GM12865 (cell line): ENCODE measurements at regions not wholly inside any gene's neighbourhood (a gene's known extent, or its start where the extent isn't known, plus 50 kb on each side); places are given as distances from the start of the nearest gene placed in this dataset.

Source experiments
- DNase-seq: peaks from one replicate; pipeline ENCODE4 v3.0.0; 2010; ENCODE audit warnings: low read depth
- H3K4me3 ChIP-seq: 2 replicates; pipeline ENCODE4 v1.5.1; 2011; ENCODE audit warnings: mild to moderate bottlenecking, low read depth, low read length, control low read depth
- TF ChIP-seq, protein P1 (sequence below): IDR thresholded peaks from 2 replicates; pipeline ENCODE4 v1.5.1; 2011; ENCODE audit warnings: low read length, control low read depth, low read depth, inconsistent platforms; ENCODE audit not compliant: insufficient read depth; ENCODE audit errors: missing control alignments

DNA sequence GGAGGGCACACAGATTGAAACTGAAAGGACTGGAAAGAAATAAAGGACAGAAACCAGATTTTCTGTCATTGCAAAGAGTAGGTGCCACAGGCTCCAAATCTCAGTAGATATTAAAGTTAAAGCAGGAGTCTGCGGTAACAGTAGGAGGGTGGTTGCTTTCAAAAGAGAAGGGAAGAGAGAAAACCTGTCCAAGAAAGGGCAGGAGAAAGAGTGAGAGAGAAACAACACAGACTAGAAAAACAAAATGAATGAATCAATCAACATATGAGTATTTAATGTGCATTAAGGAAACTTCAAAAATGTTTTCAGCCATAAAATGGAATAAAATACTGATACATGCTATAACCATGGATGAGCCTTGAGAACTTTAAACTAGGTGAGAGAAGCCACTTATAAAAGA is 143.1 kb upstream of the CTAGE1 start:
- DNase-seq: no peak
- TF ChIP-seq, protein P1, sequence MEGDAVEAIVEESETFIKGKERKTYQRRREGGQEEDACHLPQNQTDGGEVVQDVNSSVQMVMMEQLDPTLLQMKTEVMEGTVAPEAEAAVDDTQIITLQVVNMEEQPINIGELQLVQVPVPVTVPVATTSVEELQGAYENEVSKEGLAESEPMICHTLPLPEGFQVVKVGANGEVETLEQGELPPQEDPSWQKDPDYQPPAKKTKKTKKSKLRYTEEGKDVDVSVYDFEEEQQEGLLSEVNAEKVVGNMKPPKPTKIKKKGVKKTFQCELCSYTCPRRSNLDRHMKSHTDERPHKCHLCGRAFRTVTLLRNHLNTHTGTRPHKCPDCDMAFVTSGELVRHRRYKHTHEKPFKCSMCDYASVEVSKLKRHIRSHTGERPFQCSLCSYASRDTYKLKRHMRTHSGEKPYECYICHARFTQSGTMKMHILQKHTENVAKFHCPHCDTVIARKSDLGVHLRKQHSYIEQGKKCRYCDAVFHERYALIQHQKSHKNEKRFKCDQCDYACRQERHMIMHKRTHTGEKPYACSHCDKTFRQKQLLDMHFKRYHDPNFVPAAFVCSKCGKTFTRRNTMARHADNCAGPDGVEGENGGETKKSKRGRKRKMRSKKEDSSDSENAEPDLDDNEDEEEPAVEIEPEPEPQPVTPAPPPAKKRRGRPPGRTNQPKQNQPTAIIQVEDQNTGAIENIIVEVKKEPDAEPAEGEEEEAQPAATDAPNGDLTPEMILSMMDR: no peak
- no peak overlapping the region for H3K4me3 ChIP-seq

GRCh38 chr18:22563164-22563583 is 145.5 kb upstream of the CTAGE1 start:
- DNase-seq: peak; percentile 64
- TF ChIP-seq, protein P1: peak; percentile 57
- no peak overlapping the region for H3K4me3 ChIP-seq

DNA sequence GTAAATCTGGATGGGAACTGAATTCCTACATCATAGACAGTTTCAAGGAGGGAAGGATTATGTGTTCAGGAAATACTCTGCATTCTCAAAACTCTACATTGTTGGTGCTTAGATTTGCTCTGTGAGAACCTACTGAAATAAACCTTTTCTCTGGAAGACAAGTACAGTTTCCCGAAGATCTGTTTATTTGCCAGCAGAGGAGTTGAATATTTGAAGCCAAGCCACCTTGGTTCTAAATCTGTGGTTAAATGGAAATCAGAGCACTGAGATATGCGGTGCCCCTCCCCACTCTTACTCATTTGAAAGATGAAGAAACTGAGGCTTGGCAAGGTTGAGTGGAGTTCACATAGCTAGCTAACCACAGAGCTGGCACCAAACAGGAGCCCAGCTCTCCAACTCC is 146.3 kb upstream of the CTAGE1 start:
- TF ChIP-seq, protein P1: no peak
- DNase-seq: no peak
- no peak overlapping the region for H3K4me3 ChIP-seq

DNA sequence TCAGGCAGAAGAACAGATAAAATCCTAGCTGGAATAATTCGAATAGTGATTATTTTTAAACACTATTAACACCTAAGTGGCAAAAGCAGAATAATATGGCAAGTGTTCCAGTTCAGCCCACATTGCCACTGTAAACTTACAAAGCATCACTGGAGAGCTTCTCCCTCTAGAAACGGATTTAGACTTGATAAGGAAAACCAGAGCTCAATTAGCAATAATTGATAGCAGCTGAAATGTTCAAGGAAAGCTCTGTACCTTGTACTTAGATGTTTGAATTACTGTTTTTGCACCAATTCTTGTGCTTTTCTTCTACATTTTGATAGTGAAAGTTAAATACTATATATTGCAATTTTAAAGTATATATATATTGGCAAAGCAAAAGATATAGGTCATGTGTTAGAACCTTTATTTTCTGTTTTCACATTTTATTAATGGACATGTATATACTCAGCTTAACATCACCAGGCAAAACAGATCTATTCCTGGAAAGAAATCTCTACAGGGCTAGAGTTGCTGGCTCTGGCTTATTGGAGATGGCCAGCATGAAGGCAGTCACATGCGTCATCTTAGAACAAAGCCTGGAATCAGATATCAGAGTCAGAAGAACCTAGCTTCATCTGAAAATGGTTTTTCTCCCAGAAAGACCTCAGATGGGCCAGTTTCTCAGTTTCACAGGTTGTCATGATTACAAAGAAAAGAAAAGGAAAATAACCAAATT is 149.1 kb upstream of the CTAGE1 start:
- DNase-seq: no peak
- H3K4me3 ChIP-seq: no peak overlapping the region

GRCh38 chr18:22567794-22568193 is 150.1 kb upstream of the CTAGE1 start:
- TF ChIP-seq, protein P1: no peak
- DNase-seq: no peak
- H3K4me3 ChIP-seq: no peak overlapping the region

More for the DNA sequence above, 149.1 kb upstream of the CTAGE1 start:
- TF ChIP-seq, protein P1: no peak

- no peak overlapping the region for H3K4me3 ChIP-seq
- no peak for DNase-seq
These were observed 152.8 kb upstream of the CTAGE1 start for GRCh38 chr18:22570492-22570891.

DNA sequence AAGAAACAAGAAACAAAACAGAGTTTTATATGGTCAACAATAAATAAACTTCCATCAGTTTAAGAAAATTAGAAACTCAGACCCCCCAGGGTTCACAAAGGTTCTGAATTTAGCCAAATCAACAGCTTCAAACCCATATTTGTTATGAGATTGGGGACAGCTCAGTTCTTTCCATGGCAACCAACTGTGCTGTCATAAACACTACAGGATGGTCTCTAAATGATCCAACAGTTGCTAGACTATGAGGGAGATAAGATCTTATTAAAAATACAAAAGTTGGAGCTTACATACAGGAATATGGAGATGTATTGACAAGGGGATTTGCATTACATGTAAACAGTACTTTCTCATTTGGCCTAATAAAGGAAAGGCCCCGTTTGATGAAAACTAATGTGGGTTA is 154.6 kb upstream of the CTAGE1 start:
- TF ChIP-seq, protein P1: no peak
- DNase-seq: no peak
- no peak overlapping the region for H3K4me3 ChIP-seq

More at GRCh38 chr18:22570492-22570891, 152.8 kb upstream of the CTAGE1 start:
- TF ChIP-seq, protein P1: no peak
